HL-60 (cell line): ENCODE measurements at regions not wholly inside any gene's neighbourhood (a gene's known extent, or its start where the extent isn't known, plus 50 kb on each side); places are given as distances from the start of the nearest gene placed in this dataset.

ENCODE experiments used
- POLR2AphosphoS5 ChIP-seq: IDR thresholded peaks from 2 replicates; pipeline ENCODE4 v1.6.1; 2012; ENCODE audit warnings: low read depth
- SPI1 ChIP-seq: IDR thresholded peaks from 2 replicates; pipeline ENCODE4 v1.6.1; 2012; ENCODE audit warnings: low read depth, mild to moderate bottlenecking, borderline replicate concordance

DNA sequence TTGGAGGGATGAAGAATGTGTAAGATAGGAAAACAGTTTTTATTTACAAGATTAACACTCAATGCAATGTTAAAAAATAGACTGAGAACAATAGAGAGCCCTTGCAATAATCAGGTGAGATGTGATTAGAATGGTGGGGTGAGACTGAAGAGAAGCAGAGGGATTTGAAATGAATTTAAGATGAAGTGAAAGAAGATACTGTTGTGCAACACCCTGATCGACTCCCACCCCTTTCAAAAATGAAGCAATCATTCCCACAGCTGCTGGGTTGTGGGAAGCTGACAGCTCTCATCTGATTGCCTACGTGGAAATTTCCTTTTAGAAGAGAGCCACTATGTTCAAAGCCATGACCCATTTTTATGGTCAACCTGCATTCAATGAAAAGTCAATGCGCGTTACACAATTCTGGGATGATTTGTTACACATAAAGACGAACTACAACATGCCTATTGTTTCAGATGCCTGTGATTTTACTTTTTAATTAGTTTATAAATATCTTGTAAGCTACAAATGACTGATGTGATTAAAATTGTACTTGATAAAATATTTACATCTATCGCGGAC lies 1374.8 kb downstream of the PCDH9 start:
- no peak for TF ChIP-seq SPI1
- TF ChIP-seq POLR2AphosphoS5 = no peak
